Osteoblast (primary cell): ENCODE measurements at regions not wholly inside any gene's neighbourhood (a gene's known extent, or its start where the extent isn't known, plus 50 kb on each side); places are given as distances from the start of the nearest gene placed in this dataset.

Experiments used
- DNase-seq: peaks from one replicate; pipeline ENCODE4 v3.0.0; 2011; ENCODE audit warnings: low spot score, mixed read lengths; ENCODE audit not compliant: insufficient read length; ENCODE audit errors: missing footprints
- H2AFZ ChIP-seq: 2 replicates; pipeline ENCODE4 v1.6.0; 2011; ENCODE audit warnings: mild to moderate bottlenecking, low read length
- H3K27ac ChIP-seq: 2 replicates; pipeline ENCODE4 v1.5.1; 2011; ENCODE audit warnings: mild to moderate bottlenecking, low read depth, low read length, moderate library complexity
- H3K27me3 ChIP-seq: 2 replicates; pipeline ENCODE4 v1.6.0; 2012; ENCODE audit warnings: mild to moderate bottlenecking, control low read depth, inconsistent platforms, low read length, moderate library complexity; ENCODE audit not compliant: insufficient read depth
- H3K36me3 ChIP-seq: 2 replicates; pipeline ENCODE4 v1.5.1; 2011; ENCODE audit warnings: mild to moderate bottlenecking, low read length, control low read depth, moderate library complexity; ENCODE audit not compliant: insufficient read depth
- H3K4me1 ChIP-seq: 2 replicates; pipeline ENCODE4 v1.5.1; 2011; ENCODE audit warnings: mild to moderate bottlenecking, low read length, control low read depth, moderate library complexity; ENCODE audit not compliant: insufficient read depth
- H3K4me2 ChIP-seq: 2 replicates; pipeline ENCODE4 v1.6.0; 2011; ENCODE audit warnings: mild to moderate bottlenecking, low read length; ENCODE audit not compliant: insufficient read depth
- H3K4me3 ChIP-seq: fragments of 200-600 bp; sonication (generic); 3 replicates; pipeline ENCODE4 v1.5.1; 2012; ENCODE audit warnings: mild to moderate bottlenecking, low read length, inconsistent platforms; ENCODE audit not compliant: insufficient read depth
- H3K79me2 ChIP-seq: 2 replicates; pipeline ENCODE4 v1.6.0; 2012; ENCODE audit warnings: mild to moderate bottlenecking, low read length, control low read depth, inconsistent platforms; ENCODE audit not compliant: insufficient read depth
- H3K9me3 ChIP-seq: 2 replicates; pipeline ENCODE4 v1.5.1; 2011; ENCODE audit warnings: low read depth, low read length, control low read depth
- H4K20me1 ChIP-seq: 2 replicates; pipeline ENCODE4 v1.6.0; 2012; ENCODE audit warnings: mild to moderate bottlenecking, low read length, control low read depth; ENCODE audit not compliant: insufficient read depth
- TF ChIP-seq, protein P1 (sequence below): IDR thresholded peaks from 2 replicates; pipeline ENCODE4 v1.5.1; 2011; ENCODE audit warnings: mild to moderate bottlenecking, low read depth, low read length, moderate library complexity; ENCODE audit errors: extremely low read depth

DNA sequence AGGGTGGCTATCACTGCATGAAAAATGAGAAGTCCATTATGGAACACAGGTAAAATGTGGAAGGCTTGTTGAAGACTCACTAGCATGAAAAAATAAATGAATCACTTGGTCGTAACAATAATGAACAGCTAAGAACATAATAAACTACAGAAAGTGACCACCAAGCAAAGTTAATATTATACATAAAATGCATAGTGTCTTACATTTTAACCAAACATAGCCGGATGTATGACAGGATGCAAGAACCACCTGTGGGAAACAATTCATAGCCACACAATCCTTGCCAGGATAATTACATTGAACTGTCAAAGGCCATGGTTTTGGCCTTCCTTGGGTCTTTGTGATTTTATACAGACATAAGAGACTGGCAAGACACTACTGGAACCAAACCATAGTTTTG is 81.9 kb upstream of the ATXN3L start:
- peaks cover 20% of the 10 kb centered on the region for H3K4me1 ChIP-seq
- TF ChIP-seq, protein P1, sequence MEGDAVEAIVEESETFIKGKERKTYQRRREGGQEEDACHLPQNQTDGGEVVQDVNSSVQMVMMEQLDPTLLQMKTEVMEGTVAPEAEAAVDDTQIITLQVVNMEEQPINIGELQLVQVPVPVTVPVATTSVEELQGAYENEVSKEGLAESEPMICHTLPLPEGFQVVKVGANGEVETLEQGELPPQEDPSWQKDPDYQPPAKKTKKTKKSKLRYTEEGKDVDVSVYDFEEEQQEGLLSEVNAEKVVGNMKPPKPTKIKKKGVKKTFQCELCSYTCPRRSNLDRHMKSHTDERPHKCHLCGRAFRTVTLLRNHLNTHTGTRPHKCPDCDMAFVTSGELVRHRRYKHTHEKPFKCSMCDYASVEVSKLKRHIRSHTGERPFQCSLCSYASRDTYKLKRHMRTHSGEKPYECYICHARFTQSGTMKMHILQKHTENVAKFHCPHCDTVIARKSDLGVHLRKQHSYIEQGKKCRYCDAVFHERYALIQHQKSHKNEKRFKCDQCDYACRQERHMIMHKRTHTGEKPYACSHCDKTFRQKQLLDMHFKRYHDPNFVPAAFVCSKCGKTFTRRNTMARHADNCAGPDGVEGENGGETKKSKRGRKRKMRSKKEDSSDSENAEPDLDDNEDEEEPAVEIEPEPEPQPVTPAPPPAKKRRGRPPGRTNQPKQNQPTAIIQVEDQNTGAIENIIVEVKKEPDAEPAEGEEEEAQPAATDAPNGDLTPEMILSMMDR, result no peak
- H3K9me3 ChIP-seq, result no peaks in the 10 kb centered on the region
- no peak overlapping the region for H2AFZ ChIP-seq
- H3K36me3 ChIP-seq, result no peaks in the 10 kb centered on the region
- H3K4me3 ChIP-seq, result no peak overlapping the region
- DNase-seq, result no peak
- no peak overlapping the region for H3K4me2 ChIP-seq
- H3K79me2 ChIP-seq, result no peaks in the 10 kb centered on the region
- H4K20me1 ChIP-seq, result no peaks in the 10 kb centered on the region
- H3K27me3 ChIP-seq, result no peaks in the 10 kb centered on the region
- H3K27ac ChIP-seq, result no peak overlapping the region

DNA sequence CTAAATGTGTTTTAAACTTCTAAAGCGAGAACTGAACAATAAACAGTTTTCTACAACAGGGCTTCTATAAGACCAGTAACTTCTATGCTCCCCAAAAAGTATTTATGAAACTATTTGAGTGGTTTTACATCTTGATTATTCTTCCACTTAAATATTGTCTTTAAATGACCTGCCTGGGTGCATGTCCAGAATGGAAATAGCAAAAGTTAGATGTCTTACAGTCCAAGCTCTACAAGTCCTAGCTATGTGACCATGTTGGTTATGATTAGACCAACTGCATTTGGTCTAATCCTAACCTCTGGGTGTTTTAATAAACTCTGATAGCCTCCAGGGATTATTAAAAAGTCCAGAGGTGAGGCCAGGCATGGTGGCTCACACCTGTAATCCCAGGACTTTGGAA is 79.0 kb upstream of the ATXN3L start:
- H3K27me3 ChIP-seq, result no peaks in the 10 kb centered on the region
- peak overlapping the region; percentile 89 for H3K27ac ChIP-seq
- H3K4me3 ChIP-seq, result no peak overlapping the region
- peaks cover 26% of the 10 kb centered on the region for H3K4me1 ChIP-seq
- no peak overlapping the region for H2AFZ ChIP-seq
- no peaks in the 10 kb centered on the region for H3K36me3 ChIP-seq
- H3K4me2 ChIP-seq, result peak overlapping the region; percentile 22
- H3K9me3 ChIP-seq, result no peaks in the 10 kb centered on the region
- H4K20me1 ChIP-seq, result no peaks in the 10 kb centered on the region
- TF ChIP-seq, protein P1, result no peak
- no peaks in the 10 kb centered on the region for H3K79me2 ChIP-seq
- no peak for DNase-seq

DNA sequence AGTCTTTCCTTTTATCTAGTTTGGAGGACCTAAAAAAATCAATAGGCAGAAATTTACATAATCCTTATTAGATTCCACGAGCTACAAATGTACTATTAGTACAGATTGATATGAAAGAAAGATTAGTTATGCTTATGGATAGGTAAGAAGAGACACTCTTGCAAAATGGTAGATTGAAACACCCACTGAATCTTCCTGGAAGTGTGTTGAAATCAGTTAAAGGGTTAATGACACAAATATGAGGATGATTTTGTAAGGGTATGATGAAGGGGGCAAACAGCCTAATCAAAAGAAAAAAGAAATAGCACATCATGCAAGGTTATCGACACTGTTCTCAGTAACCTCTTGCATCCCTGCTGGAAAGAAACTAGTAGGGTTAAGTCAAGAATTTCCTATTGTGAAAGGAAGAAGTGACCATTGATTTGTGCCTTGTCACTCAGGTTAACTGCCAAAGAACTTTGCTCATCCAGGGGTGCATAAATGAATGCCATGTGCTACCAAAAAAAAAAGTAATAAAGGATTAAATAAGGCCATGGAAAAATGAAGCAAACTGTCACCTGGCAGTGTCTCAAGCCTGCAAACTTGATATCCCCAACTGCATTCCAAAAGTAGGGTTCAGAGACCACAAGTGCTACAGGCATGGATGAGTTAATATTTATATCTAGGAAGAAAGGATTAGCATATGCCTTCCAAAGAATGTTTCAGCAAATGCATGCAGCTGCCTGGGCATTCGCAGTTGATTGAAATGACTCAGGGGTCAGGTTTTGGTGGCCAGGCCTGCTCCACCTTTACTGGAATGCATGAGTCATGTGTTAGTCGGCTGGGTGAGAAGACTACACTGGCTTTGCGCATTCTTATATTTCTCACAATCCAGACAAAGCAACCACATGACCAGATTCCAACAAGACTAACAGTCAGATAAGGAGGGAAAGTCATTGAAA is 78.3 kb upstream of the ATXN3L start:
- peak overlapping the region; percentile 22 for H3K4me2 ChIP-seq
- no peaks in the 10 kb centered on the region for H3K27me3 ChIP-seq
- no peak overlapping the region for H2AFZ ChIP-seq
- no peaks in the 10 kb centered on the region for H3K9me3 ChIP-seq
- no peaks in the 10 kb centered on the region for H3K79me2 ChIP-seq
- no peak overlapping the region for H3K4me3 ChIP-seq
- peaks cover 26% of the 10 kb centered on the region for H3K4me1 ChIP-seq
- H3K36me3 ChIP-seq, result no peaks in the 10 kb centered on the region
- peak overlapping the region; percentile 89 for H3K27ac ChIP-seq
- TF ChIP-seq, protein P1, result no peak
- H4K20me1 ChIP-seq, result no peaks in the 10 kb centered on the region
- DNase-seq, result peak; percentile 74

DNA sequence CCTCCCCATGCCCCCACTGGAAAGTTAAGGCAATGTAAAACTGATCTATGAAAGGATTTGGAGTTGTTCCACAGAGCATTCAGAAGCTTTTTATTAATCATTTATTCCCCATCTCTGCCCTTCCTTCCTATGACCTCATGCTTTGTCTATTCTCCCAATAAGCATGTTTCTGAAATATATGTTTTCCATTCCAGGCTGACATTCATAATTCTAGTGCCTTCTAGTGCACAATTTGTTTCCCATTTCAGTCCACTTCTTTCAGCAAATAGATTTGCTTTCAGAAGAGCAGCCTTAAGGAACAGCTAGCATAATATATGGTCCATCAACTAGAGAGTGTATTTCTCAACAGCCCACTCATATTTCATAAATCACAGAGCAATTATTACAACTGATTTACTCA is 77.1 kb upstream of the ATXN3L start:
- Histone ChIP-seq H3K4me2 (no peak overlapping the region), H3K4me1 (peaks cover 26% of the 10 kb centered on the region), H3K79me2 (no peaks in the 10 kb centered on the region), H3K27me3 (no peaks in the 10 kb centered on the region), H3K27ac (peak overlapping the region; percentile 77), H2AFZ (no peak overlapping the region), H3K4me3 (no peak overlapping the region), H4K20me1 (no peaks in the 10 kb centered on the region), H3K9me3 (no peaks in the 10 kb centered on the region), H3K36me3 (no peaks in the 10 kb centered on the region)
- TF ChIP-seq, protein P1, result no peak
- peak; percentile 77 for DNase-seq
